Activated naive CD4-positive, alpha-beta T cell treated with anti-CD3 and anti-CD28 coated beads for 36 hours (primary cell): ENCODE measurements at regions not wholly inside any gene's neighbourhood (a gene's known extent, or its start where the extent isn't known, plus 50 kb on each side); places are given as distances from the start of the nearest gene placed in this dataset.

Experiments used
- CTCF ChIA-PET: fragments of 350-600 bp; sonication (Branson Sonifier 250); formaldehyde crosslinking; loops from one replicate; lab custom pipeline; 2021; ENCODE audit warnings: antibody characterized with exemption; lab: Charles Lee
- DNase-seq: peaks from one replicate; pipeline ENCODE4 v3.0.0-alpha.2; 2020
- H3K27ac Mint-ChIP-seq: one replicate; pipeline ENCODE4 v1.8.0; 2021; ENCODE audit warnings: mild to moderate bottlenecking, mixed read lengths
- H3K27me3 Mint-ChIP-seq: one replicate; pipeline ENCODE4 v1.8.0; 2021; ENCODE audit warnings: low read depth, mixed read lengths
- H3K36me3 Mint-ChIP-seq: one replicate; pipeline ENCODE4 v1.8.0; 2021; ENCODE audit warnings: low read depth, mixed read lengths
- H3K4me1 Mint-ChIP-seq: one replicate; pipeline ENCODE4 v1.8.0; 2021; ENCODE audit warnings: low read depth, mixed read lengths
- H3K4me3 Mint-ChIP-seq: one replicate; pipeline ENCODE4 v1.8.0; 2021; ENCODE audit warnings: mild to moderate bottlenecking, moderate library complexity, mixed read lengths
- H3K9me3 Mint-ChIP-seq: one replicate; pipeline ENCODE4 v1.8.0; 2021; ENCODE audit warnings: mixed read lengths
- intact Hi-C: fragments of 100-400 bp; cut with micrococcal nuclease; formaldehyde crosslinking; loops from one replicate; pipeline ENCODE4 v1.15.1; 2023

DNA sequence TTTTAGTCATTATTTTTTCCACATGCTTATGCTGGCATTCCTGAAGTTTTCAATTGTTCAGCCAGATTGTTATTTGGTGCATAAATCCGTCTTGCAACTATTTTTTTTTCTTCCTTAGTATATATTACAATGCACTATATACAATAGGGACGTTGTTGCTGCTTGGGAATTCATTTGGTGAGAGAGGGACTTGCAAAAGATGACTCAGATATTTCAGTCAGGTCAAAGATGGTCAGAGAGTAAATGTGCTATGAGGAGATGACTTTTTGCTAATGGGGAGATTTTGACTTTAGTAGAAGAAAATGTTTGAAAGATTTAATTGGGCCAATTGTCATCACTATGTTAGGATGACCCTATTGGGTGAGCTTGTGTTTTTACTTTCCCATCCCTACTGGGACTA is 348.4 kb upstream of the MTPN start:
- H3K4me3 Mint-ChIP-seq: no peak overlapping the region
- no peaks in the 10 kb centered on the region for H3K9me3 Mint-ChIP-seq
- H3K36me3 Mint-ChIP-seq: no peaks in the 10 kb centered on the region
- intact Hi-C loops: no loop called here
- no peaks in the 10 kb centered on the region for H3K27me3 Mint-ChIP-seq
- DNase-seq: no peak
- no peak overlapping the region for H3K27ac Mint-ChIP-seq
- H3K4me1 Mint-ChIP-seq: no peaks in the 10 kb centered on the region
- CTCF ChIA-PET: no interaction called here

- intact Hi-C loops: no loop called here
These were observed 347.9 kb upstream of the MTPN start for GRCh38 chr7:136325027-136325426.

DNA sequence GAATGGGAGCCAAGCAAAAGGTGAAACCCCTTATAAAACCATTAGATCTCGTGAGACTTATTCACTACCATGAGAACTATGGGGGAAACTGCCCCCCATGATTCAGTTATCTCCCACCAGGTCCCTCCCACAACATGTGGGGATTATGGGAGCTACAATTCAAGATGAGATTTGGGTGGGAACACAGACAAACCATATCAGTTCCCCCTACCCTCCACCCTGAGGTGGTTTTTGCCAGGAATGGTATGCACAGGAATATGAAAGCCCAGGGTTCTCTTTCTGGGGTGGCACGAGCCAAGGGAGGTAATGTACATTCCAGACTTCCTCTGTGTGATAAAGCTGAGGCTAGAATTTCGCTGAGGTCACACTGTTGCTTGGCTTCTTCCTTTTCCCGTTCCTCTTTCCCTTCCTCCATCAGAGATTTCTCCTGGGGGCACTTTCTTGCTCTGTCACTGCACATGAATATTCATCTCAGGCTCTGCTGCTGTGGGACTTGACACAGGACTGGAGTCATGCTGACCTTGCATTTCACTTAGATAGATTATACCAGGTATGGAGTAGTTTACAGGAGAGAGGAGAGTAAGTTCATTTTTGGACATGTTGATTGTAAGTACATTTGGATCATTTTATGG is 347.0 kb upstream of the MTPN start:
- intact Hi-C loops: no loop called here
- Mint-ChIP-seq H3K4me3 (no peak overlapping the region), H3K27ac (no peak overlapping the region), H3K36me3 (no peaks in the 10 kb centered on the region), H3K4me1 (no peaks in the 10 kb centered on the region), H3K27me3 (no peaks in the 10 kb centered on the region), H3K9me3 (peaks cover 2% of the 10 kb centered on the region)
- CTCF ChIA-PET: interaction anchor here (0.6 to 1.0 kb wide), 2 partner anchors 29 to 633 kb away, joined by 3 read pairs; no protein-coding TSS in a partner anchor
- DNase-seq: no peak

More at GRCh38 chr7:136325027-136325426, 347.9 kb upstream of the MTPN start:
- no peaks in the 10 kb centered on the region for H3K36me3 Mint-ChIP-seq
- peaks cover under 1% of the 10 kb centered on the region for H3K9me3 Mint-ChIP-seq
- CTCF ChIA-PET: no interaction called here
- H3K27me3 Mint-ChIP-seq: no peaks in the 10 kb centered on the region
- no peaks in the 10 kb centered on the region for H3K4me1 Mint-ChIP-seq
- DNase-seq: no peak
- no peak overlapping the region for H3K27ac Mint-ChIP-seq
- H3K4me3 Mint-ChIP-seq: no peak overlapping the region

DNA sequence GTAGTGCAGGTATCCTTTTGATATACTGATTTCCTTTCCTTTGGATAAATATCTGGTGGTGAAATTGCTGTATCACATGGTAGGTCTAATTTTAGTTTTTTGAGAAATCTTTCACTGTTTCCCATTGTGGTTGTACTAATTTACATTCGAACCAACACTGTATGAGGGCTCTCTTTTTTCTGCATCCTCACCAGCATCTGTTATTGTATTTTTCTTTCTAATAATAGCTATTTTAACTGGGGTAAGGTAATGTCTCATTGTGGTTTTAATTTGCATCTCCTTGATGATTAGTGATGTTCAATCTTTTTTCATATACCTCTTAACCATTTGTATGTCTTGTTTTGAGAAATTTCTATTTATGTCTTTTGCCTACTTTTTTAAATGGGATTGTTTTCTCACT is 335.4 kb upstream of the MTPN start:
- no peaks in the 10 kb centered on the region for H3K4me1 Mint-ChIP-seq
- no peak overlapping the region for H3K27ac Mint-ChIP-seq
- no peak overlapping the region for H3K4me3 Mint-ChIP-seq
- CTCF ChIA-PET: no interaction called here
- intact Hi-C loops: no loop called here
- peaks cover 14% of the 10 kb centered on the region for H3K9me3 Mint-ChIP-seq
- no peak for DNase-seq
- no peaks in the 10 kb centered on the region for H3K36me3 Mint-ChIP-seq
- H3K27me3 Mint-ChIP-seq: no peaks in the 10 kb centered on the region

- intact Hi-C loops: no loop called here
- Mint-ChIP-seq H3K9me3 (peaks cover 13% of the 10 kb centered on the region), H3K4me3 (no peak overlapping the region), H3K36me3 (no peaks in the 10 kb centered on the region), H3K27ac (no peak overlapping the region), H3K4me1 (no peaks in the 10 kb centered on the region), H3K27me3 (no peaks in the 10 kb centered on the region)
- CTCF ChIA-PET: no interaction called here
- DNase-seq: no peak
These were observed 332.2 kb upstream of the MTPN start for GRCh38 chr7:136309407-136309806.

DNA sequence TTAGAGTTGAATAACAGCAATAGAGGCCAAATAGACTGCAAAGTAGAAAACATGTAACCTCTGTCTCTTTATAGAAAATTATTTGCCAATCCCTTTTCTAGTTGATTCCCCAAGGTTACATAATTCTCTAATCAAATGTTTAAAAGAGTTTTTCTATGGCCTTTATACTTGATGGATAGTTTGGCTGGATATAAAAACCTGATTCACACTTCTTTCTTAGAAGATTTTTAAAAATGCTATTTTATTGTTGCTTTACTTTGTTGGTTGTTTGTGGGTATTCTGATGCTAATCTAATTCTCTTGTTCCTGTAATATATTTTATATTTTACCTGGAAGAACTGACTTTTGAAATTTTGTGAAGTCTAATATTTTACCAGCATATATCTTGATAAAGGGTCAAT is 331.1 kb upstream of the MTPN start:
- Mint-ChIP-seq H3K27ac (no peak overlapping the region), H3K36me3 (no peaks in the 10 kb centered on the region), H3K4me3 (no peak overlapping the region), H3K4me1 (no peaks in the 10 kb centered on the region), H3K27me3 (no peaks in the 10 kb centered on the region), H3K9me3 (peaks cover 18% of the 10 kb centered on the region)
- DNase-seq: no peak
- intact Hi-C loops: no loop called here
- CTCF ChIA-PET: no interaction called here

DNA sequence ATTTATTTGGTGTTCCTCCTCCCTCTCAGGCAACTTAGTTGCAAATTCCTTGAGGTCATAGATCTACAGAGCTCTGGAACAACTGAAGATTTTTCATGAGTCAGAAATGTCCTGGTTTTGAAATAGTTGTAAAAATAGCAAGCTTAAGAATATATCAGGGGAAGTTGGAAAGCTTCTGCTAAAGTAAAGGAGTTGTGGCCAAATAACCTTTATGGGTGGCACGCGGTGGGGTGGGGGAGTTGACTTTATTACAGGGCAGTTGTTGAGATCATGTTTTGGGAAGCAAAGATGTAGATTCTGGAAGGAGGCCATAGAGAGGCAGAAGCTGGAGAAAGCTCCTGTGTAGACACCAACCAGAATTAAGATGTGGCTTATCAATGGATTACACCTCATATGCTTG is 326.0 kb upstream of the MTPN start:
- intact Hi-C loops: no loop called here
- no peaks in the 10 kb centered on the region for H3K36me3 Mint-ChIP-seq
- no peaks in the 10 kb centered on the region for H3K27me3 Mint-ChIP-seq
- CTCF ChIA-PET: no interaction called here
- H3K4me3 Mint-ChIP-seq: no peak overlapping the region
- H3K4me1 Mint-ChIP-seq: no peaks in the 10 kb centered on the region
- no peak overlapping the region for H3K27ac Mint-ChIP-seq
- DNase-seq: no peak
- peaks cover 21% of the 10 kb centered on the region for H3K9me3 Mint-ChIP-seq

GRCh38 chr7:136302049-136302448 is 324.9 kb upstream of the MTPN start:
- CTCF ChIA-PET: no interaction called here
- intact Hi-C loops: no loop called here
- Mint-ChIP-seq H3K4me1 (no peaks in the 10 kb centered on the region), H3K4me3 (no peak overlapping the region), H3K27me3 (no peaks in the 10 kb centered on the region), H3K9me3 (peaks cover 21% of the 10 kb centered on the region), H3K36me3 (no peaks in the 10 kb centered on the region), H3K27ac (no peak overlapping the region)
- DNase-seq: no peak

DNA sequence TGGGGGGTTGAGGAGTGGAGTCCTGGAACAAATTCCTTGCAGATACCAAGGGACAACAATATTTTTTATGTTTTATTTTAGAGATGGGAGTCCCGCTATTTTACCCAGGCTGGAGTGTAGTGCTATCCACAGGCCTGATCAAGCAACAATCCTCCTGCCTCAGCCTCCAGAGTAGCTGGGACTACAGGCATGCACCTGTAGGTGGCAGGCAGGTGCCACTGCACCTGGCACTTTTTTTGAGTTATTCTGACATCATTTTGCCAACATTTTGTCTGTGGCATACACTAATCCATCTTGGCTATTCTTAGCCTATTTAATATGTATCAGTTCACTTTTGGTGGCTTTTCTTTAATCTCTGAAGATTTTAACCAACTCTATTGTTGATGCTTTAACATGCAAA is 317.8 kb upstream of the MTPN start:
- no peaks in the 10 kb centered on the region for H3K9me3 Mint-ChIP-seq
- H3K4me1 Mint-ChIP-seq: no peaks in the 10 kb centered on the region
- no peak overlapping the region for H3K27ac Mint-ChIP-seq
- CTCF ChIA-PET: interaction anchor here (0.8 kb wide), 1 partner anchor 29 kb away, joined by 3 read pairs; no protein-coding TSS in a partner anchor
- no peak overlapping the region for H3K4me3 Mint-ChIP-seq
- intact Hi-C loops: no loop called here
- no peak for DNase-seq
- H3K27me3 Mint-ChIP-seq: no peaks in the 10 kb centered on the region
- H3K36me3 Mint-ChIP-seq: no peaks in the 10 kb centered on the region

GRCh38 chr7:136293841-136294391 is 316.8 kb upstream of the MTPN start:
- DNase-seq: no peak
- H3K36me3 Mint-ChIP-seq: no peaks in the 10 kb centered on the region
- H3K27me3 Mint-ChIP-seq: no peaks in the 10 kb centered on the region
- H3K4me3 Mint-ChIP-seq: no peak overlapping the region
- H3K27ac Mint-ChIP-seq: no peak overlapping the region
- no peaks in the 10 kb centered on the region for H3K4me1 Mint-ChIP-seq
- no peaks in the 10 kb centered on the region for H3K9me3 Mint-ChIP-seq
- CTCF ChIA-PET: no interaction called here
- intact Hi-C loops: no loop called here

DNA sequence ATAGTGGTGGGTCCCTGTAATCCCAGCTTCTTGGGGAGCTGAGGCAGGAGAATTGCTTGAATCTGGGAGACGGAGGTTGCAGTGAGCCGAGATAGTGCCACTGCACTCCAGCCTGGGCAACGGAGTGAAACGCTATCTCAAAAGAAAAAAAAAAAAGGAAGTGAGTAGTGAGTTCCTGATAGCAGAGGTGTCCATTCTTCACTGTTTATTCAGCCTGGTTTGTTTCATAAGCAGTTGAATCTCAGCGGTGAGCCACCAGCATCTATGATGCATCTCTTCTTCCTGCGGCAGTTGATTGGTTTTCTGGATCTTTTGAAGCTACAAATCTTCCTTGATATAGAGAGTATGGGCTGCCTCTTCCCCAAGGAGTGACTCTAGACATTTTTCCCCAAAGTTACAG is 316.1 kb upstream of the MTPN start:
- intact Hi-C loops: no loop called here

DNA sequence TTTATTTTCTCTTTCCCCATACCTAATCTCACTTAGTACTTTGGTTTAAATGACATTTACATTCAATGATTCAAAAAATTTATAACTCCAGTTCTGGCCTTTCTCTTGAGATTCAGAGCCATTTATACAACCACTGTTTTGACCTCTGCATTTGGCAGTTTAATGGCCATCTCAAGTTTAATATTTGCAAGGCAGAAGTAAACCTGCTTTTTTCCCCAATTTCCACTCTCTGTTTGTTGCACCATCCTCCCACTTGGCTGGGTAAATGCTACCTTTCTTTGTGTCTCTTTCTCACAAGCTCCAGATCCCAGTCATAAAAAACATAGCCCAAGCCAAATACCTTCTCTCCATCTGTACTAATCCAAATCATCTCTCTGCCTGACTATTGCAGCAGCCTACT is 315.2 kb upstream of the MTPN start:
- intact Hi-C loops: no loop called here
- Mint-ChIP-seq H3K4me3 (no peak overlapping the region), H3K9me3 (peaks cover 3% of the 10 kb centered on the region), H3K36me3 (no peaks in the 10 kb centered on the region), H3K4me1 (no peaks in the 10 kb centered on the region), H3K27me3 (no peaks in the 10 kb centered on the region), H3K27ac (no peak overlapping the region)
- no peak for DNase-seq
- CTCF ChIA-PET: no interaction called here

More for the DNA sequence above, 316.1 kb upstream of the MTPN start:
- no peak for DNase-seq
- H3K27me3 Mint-ChIP-seq: no peaks in the 10 kb centered on the region
- no peak overlapping the region for H3K4me3 Mint-ChIP-seq
- no peaks in the 10 kb centered on the region for H3K4me1 Mint-ChIP-seq
- H3K27ac Mint-ChIP-seq: no peak overlapping the region
- no peaks in the 10 kb centered on the region for H3K36me3 Mint-ChIP-seq
- no peaks in the 10 kb centered on the region for H3K9me3 Mint-ChIP-seq
- CTCF ChIA-PET: interaction anchor here (0.6 kb wide), 1 partner anchor 15 kb away, joined by 3 read pairs; no protein-coding TSS in a partner anchor

- no peaks in the 10 kb centered on the region for H3K27me3 Mint-ChIP-seq
- H3K27ac Mint-ChIP-seq: no peak overlapping the region
- H3K4me3 Mint-ChIP-seq: no peak overlapping the region
- CTCF ChIA-PET: no interaction called here
- intact Hi-C loops: no loop called here
- DNase-seq: no peak
- peaks cover 3% of the 10 kb centered on the region for H3K9me3 Mint-ChIP-seq
- H3K36me3 Mint-ChIP-seq: no peaks in the 10 kb centered on the region
- H3K4me1 Mint-ChIP-seq: no peaks in the 10 kb centered on the region
These were observed 313.2 kb upstream of the MTPN start for GRCh38 chr7:136290351-136290750.
